GM12864 (cell line): ENCODE measurements at regions not wholly inside any gene's neighbourhood (a gene's known extent, or its start where the extent isn't known, plus 50 kb on each side); places are given as distances from the start of the nearest gene placed in this dataset.
"Not testable (repeated sequence)": the region's sequence is repeated elsewhere in the genome, so short reads cannot be mapped to it uniquely, and the experiment has no call there.

ENCODE experiments used
- DNase-seq: peaks from one replicate; pipeline ENCODE4 v3.0.0-alpha.2; 2011; ENCODE audit warnings: low read depth
- H3K4me3 ChIP-seq: 2 replicates; pipeline ENCODE4 v1.5.1; 2011; ENCODE audit warnings: mild to moderate bottlenecking, low read depth, low read length, control low read depth
- TF ChIP-seq, protein P1 (sequence below): IDR thresholded peaks from 2 replicates; pipeline ENCODE4 v1.5.1; 2011; ENCODE audit warnings: low read depth, mild to moderate bottlenecking, moderate library complexity, low read length, control low read depth, inconsistent platforms; ENCODE audit errors: missing control alignments

DNA sequence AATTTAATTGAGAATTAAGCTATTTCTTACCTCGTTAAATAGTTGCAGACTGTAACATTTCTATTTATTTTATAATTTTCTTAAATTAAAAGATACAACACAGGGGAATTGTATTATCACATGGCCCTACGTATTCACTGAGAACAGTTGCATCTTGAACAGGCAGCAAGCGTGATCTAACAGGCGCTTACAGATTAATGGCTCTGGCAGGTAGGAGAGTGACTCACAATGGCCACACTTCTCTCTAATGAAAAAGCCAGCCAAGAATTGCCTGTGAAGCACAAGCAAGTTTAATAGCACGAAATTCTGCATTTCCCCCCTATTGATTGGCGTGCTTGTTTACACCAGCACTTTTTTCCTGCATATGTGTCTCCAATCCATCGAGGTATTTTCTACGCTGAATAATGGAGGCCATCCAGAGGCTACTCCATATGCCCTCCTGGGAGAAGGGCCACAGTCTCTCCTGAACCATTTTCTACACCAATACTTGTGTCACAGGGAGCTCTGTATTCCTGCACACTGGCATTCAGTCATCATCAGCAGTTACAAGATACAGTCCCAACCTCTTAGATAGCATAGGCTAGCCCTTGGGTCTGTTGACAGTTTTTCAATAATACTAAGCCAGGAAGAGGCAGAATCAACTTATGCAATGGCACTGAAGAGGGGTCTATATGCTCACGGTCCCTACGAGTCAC lies 150.6 kb upstream of the PLD5 start:
- no peak overlapping the region for H3K4me3 ChIP-seq
- TF ChIP-seq, protein P1, sequence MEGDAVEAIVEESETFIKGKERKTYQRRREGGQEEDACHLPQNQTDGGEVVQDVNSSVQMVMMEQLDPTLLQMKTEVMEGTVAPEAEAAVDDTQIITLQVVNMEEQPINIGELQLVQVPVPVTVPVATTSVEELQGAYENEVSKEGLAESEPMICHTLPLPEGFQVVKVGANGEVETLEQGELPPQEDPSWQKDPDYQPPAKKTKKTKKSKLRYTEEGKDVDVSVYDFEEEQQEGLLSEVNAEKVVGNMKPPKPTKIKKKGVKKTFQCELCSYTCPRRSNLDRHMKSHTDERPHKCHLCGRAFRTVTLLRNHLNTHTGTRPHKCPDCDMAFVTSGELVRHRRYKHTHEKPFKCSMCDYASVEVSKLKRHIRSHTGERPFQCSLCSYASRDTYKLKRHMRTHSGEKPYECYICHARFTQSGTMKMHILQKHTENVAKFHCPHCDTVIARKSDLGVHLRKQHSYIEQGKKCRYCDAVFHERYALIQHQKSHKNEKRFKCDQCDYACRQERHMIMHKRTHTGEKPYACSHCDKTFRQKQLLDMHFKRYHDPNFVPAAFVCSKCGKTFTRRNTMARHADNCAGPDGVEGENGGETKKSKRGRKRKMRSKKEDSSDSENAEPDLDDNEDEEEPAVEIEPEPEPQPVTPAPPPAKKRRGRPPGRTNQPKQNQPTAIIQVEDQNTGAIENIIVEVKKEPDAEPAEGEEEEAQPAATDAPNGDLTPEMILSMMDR = no peak
- no peak for DNase-seq

DNA sequence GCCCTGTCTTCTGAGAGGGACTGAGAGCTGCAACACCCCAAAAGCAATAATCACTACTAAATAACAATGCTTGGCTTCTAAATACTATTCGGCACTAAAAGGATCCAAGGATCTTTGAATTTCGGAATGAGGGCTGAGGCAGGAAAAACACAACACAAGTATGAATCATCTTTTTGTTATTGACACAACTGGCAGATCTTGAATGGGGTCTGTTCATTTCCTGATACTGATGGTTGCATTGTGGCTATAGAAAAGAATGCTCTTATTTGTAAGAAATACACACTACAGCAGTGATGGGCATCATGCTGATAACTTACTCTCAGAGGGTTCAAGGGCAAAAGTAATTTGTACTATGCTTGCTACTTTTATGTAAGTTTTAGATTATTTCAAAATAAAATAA lies 149.2 kb upstream of the PLD5 start:
- DNase-seq = no peak

DNA sequence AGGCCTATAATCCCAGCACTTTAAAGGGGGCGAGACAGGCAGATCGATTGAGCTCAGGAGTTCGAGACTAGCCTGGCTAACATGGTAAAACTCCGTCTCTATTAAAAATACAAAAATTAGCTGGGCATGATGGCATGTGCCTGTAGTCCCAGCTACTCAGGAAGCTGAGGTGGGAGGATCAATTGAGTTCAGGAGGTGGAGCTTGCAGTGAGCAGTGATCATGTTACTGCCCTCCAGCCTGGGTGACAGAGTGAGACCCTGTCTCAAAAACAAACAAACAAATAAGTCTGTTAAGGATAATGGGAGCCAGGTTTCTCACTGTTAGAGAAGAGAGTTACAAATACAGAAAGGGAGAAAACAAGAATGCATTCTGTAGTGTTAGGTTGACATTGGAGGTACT lies 148.7 kb upstream of the PLD5 start:
- not testable (repeated sequence) for H3K4me3 ChIP-seq, DNase-seq

More for the DNA sequence above, 149.2 kb upstream of the PLD5 start:
- TF ChIP-seq, protein P1 = no peak
- no peak overlapping the region for H3K4me3 ChIP-seq

DNA sequence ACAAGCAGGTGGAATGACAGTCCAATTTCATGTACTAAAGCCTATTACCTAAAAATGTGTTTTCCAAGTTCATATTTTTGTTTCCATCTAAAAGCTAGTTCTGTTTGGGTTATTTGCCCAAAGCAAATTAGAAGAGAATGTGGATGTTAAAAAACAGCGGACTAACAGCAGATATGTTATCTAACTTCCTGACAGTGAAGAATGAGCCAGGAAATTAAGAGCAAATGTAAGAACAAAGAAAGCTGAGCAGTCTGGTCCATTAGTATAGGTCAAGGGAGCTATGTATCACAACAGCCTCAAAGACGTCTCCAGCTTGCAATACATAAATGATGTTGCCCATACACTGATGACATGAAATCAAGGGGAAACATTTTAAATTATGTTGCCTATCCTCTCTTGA lies 145.5 kb upstream of the PLD5 start:
- DNase-seq = no peak
- H3K4me3 ChIP-seq = no peak overlapping the region
- TF ChIP-seq, protein P1 = no peak

DNA sequence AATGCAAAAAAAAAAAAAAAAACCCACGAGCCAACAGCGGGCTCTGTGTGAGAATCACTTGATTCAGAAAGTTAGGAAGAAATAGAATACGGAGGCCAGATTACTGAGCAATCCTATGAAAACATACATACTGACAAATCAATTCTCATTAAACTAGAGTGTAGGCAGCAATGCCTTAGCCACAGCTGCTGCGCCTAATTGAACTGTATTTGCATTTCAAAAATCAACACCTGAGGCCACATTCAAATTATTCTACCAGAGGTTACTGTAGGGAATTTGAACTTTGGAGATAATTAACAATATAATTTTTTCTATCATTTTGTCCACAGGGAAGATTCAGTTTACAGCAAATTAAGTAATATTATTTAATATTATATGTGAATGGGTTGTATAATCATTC lies 138.4 kb upstream of the PLD5 start:
- DNase-seq = no peak
- TF ChIP-seq, protein P1 = no peak
- H3K4me3 ChIP-seq = no peak overlapping the region

DNA sequence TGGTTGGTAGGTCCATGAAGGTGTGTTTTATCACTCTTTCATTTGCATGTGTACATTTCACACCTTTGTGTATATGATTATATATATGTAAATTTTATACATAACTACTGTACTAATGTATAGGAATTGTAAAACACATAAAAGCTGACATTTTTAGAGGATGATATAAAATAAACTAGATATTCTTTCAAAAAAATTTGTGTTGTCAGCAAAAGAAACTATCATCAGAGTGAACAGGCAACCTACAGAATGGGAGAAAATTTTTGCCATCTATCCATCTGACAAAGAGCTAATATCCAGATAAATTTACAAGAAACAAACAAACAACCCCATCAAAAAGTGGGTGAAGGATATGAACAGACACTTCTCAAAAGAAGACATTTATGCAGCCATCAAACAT lies 129.3 kb upstream of the PLD5 start:
- DNase-seq, H3K4me3 ChIP-seq: not testable (repeated sequence)

DNA sequence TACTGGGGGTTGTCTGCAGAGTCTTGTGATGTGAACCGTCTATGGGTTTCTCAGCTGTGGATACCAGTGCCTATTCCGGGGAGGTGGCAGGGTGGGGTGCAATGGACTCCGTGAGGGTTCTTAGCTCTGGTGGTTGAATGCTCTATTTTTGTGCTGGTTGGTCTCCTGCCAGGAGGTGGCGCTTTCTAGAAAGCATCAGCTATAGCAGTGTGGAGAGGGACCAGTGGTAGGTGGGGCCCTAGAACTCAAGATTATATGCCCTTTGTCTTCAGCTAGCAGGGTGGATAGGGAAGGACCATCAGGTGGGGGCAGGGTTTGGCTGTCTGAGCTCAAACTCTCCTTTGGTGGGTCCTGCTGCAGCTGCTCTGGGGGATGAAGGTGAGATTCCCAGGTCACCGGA lies 127.3 kb upstream of the PLD5 start:
- DNase-seq = no peak
- H3K4me3 ChIP-seq = no peak overlapping the region
- TF ChIP-seq, protein P1 = peak; percentile 58

DNA sequence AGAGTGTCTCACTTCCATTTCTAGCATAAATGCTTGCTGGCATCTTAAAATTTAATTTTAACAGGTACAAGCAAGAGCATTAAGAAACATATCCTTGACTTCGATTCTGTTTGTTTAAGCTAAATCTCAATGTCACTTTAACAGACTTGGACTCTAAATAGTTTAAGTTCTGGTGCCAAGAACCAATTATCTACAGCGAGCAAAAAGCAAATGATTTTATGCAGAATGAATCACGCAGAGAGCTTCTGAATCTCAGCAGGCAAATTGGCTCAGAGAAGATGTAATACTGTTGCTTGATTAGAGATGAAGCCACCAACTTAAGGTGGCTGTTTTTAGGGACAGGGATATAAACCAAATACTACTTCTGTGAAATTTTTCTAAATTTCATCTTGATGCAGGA lies 117.0 kb upstream of the PLD5 start:
- DNase-seq = no peak
- no peak overlapping the region for H3K4me3 ChIP-seq
- TF ChIP-seq, protein P1 = no peak
